GM12864 (cell line): ENCODE measurements at regions not wholly inside any gene's neighbourhood (a gene's known extent, or its start where the extent isn't known, plus 50 kb on each side); places are given as distances from the start of the nearest gene placed in this dataset.

Experiments
- DNase-seq: peaks from one replicate; pipeline ENCODE4 v3.0.0-alpha.2; 2011; ENCODE audit warnings: low read depth
- H3K4me3 ChIP-seq: 2 replicates; pipeline ENCODE4 v1.5.1; 2011; ENCODE audit warnings: mild to moderate bottlenecking, low read depth, low read length, control low read depth
- TF ChIP-seq, protein P1 (sequence below): IDR thresholded peaks from 2 replicates; pipeline ENCODE4 v1.5.1; 2011; ENCODE audit warnings: low read depth, mild to moderate bottlenecking, moderate library complexity, low read length, control low read depth, inconsistent platforms; ENCODE audit errors: missing control alignments

DNA sequence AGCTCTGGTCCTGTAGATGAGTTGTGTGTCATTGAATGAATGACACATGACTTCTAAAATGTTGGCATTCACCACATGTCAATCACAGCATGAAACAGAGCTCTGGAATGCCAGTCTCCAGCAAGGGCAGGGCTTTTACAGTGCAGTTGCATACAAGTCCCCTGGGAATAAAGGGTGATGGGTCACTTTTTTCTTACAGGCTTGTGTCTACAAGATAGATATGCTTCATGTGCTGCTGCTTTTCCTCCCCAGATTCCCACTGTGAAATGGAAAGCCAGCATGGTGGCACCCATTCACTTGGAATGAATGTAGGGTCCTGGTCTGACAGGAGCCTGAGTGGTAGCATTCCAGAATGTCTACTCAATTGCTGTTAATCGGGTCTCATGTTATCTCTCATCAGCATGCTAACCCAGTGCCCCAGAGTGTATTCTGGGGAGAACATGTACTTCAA lies 159.1 kb upstream of the KIT start:
- no peak for DNase-seq
- no peak overlapping the region for H3K4me3 ChIP-seq
- TF ChIP-seq, protein P1, sequence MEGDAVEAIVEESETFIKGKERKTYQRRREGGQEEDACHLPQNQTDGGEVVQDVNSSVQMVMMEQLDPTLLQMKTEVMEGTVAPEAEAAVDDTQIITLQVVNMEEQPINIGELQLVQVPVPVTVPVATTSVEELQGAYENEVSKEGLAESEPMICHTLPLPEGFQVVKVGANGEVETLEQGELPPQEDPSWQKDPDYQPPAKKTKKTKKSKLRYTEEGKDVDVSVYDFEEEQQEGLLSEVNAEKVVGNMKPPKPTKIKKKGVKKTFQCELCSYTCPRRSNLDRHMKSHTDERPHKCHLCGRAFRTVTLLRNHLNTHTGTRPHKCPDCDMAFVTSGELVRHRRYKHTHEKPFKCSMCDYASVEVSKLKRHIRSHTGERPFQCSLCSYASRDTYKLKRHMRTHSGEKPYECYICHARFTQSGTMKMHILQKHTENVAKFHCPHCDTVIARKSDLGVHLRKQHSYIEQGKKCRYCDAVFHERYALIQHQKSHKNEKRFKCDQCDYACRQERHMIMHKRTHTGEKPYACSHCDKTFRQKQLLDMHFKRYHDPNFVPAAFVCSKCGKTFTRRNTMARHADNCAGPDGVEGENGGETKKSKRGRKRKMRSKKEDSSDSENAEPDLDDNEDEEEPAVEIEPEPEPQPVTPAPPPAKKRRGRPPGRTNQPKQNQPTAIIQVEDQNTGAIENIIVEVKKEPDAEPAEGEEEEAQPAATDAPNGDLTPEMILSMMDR: no peak

DNA sequence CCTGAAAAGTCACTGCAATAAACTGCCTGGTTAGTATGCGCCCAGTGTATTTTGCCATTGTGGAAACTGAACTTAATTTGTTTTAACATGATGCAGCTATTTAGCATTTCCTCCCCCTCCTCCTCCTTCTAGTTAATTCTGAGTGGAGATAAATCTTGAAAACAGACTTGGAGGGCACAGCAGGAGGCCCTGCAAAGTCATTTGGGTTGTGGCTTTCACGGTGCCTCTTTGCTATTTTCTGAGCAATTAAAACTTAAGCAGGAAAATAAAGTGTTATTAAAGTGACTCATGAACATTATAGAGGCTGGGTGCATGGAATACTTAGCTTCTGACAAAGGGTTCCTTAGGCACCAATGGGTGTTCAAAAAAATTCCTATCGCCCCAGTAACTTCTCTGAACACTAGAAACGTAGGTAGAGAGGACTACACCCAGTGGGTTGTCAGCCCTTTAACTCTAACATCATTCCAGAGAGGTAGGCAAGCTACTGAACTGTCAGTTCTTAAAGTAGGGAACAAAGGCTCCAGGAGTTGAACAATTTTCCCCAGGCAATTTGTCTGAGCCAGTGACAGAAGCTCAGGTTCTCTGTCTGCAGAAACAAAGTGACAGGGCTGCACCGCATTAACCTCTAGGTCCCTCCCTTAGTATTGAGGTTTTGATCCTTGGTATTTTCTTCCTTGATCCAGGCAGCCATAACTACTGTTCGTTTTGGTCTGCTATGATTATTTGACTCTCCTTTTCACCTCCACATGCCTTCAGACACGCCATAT lies 158.3 kb upstream of the KIT start:
- DNase-seq: no peak
- TF ChIP-seq, protein P1: no peak
- no peak overlapping the region for H3K4me3 ChIP-seq

DNA sequence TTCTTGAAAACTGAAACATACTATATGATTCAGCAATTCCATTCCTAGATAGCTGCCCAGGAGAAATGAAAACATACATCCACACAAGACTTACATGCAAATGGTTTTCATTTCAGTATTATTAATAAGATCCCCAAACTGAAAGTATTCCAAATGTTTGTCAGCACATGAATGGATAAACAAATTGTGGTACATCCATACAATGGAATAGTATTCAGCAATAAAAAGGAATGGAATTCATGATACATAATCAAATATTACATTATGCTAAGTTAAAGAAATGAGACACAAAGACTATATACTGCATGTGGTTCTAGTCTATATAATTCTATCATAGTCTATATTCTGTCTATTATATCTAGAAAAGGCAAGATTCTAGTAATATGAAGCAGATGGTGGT lies 152.4 kb upstream of the KIT start:
- no peak for DNase-seq
- H3K4me3 ChIP-seq: no peak overlapping the region
- TF ChIP-seq, protein P1: no peak

DNA sequence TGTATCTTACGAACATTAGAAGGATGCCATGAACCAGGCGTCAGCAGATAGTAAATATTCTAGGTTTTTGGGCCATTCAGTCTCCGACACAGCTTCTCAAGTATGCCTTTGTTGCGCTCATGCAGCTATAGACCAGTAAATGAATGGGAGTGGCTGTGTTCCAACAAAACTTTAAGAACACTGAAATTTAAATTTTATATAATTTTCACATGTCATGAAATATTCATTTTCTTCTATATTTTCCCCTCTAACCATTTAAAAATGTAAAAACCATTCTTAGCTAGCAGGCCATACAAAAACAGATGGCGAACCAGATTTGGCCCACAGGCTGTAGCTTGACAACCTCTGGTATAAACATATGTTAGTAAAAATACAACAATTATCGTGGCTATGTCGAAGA lies 151.8 kb upstream of the KIT start:
- no peak overlapping the region for H3K4me3 ChIP-seq
- DNase-seq: no peak
- TF ChIP-seq, protein P1: no peak

DNA sequence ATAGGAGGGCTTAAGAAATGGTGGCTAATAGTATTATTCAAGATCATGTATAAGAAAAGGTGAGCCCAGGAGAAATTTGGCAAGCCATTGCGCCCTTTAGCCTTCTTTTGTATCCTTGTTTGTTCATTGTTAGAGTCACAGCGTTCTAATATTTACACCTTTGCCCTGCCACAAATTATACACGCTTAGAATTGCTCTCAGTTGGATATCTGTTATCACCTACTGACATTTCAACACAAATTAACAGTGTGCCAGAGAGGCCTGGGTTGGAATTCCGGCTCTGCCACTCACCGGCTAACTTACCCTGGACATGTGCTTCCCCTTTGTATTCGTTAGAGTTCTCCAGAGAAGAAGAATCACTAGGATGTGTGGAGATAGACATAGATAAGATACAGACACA lies 148.7 kb upstream of the KIT start:
- TF ChIP-seq, protein P1: no peak
- no peak for DNase-seq
- no peak overlapping the region for H3K4me3 ChIP-seq

DNA sequence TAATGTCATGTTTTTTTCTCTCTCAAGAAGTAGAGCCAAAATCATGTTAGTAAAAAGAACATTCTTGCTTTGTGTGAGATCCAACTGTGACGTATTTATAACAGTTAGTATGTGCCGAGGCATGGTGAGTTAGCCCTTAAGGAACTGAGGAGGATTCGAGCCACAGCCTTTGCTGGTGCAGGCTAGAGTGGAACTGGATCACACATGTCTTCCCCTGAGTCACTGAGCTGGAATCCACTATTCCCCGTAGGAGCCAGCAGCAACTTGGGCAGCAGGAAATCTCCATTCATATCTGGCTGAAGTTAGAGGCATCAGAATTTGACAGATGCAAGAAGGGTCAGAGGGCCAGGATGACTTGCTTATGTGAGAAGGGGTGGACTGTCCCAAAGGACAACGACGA lies 144.6 kb upstream of the KIT start:
- H3K4me3 ChIP-seq: no peak overlapping the region
- no peak for DNase-seq
- TF ChIP-seq, protein P1: no peak

DNA sequence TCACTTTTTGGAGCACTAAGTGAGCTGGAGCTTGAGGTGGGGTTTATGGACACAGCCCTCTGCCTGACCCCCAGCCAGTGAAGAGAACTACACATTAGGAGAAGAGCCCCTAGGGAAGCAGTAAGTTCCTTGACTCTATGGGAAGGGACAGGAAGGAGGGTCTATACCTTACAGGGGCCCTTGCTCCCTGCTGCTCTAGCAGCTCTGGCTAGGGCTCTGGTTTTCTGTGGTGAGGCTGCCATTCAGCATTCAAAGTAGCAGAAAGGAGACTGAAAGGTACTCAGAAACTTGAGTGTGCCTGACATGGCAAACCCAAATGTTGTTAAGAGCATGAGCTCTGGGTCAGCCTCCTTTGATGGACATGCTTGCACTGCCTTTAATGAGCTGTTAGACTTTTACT lies 144.0 kb upstream of the KIT start:
- DNase-seq: no peak
- TF ChIP-seq, protein P1: no peak
- no peak overlapping the region for H3K4me3 ChIP-seq
